HS-5 (cell line): ENCODE measurements at regions not wholly inside any gene's neighbourhood (a gene's known extent, or its start where the extent isn't known, plus 50 kb on each side); places are given as distances from the start of the nearest gene placed in this dataset.
"Not testable (repeated sequence)": the region's sequence is repeated elsewhere in the genome, so short reads cannot be mapped to it uniquely, and the experiment has no call there.

ENCODE experiments used
- DNase-seq: peaks from one replicate; pipeline ENCODE4 v3.0.0-alpha.2; 2012; ENCODE audit warnings: low read depth

- no peak for DNase-seq
Measured at GRCh38 chr6:72457738-72458137, 164.1 kb upstream of the KCNQ5 start.

DNA sequence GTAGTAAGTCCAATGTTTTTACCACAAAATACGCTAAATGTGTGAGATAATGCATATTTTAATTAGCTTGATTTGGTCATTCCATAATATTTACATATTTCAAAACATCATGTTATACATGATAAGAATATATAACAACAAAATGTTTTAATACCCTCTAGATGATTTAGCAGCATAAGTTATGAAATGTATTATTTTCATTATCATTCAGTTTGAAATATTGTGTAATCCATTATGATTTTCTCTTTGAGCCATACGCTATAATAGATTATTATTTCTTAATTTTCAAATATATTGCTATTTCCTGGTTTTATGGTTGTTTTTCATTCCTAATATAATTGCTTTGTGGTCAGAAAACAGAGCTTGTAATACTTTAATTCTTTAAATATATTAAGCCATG is 163.3 kb upstream of the KCNQ5 start:
- no peak for DNase-seq

DNA sequence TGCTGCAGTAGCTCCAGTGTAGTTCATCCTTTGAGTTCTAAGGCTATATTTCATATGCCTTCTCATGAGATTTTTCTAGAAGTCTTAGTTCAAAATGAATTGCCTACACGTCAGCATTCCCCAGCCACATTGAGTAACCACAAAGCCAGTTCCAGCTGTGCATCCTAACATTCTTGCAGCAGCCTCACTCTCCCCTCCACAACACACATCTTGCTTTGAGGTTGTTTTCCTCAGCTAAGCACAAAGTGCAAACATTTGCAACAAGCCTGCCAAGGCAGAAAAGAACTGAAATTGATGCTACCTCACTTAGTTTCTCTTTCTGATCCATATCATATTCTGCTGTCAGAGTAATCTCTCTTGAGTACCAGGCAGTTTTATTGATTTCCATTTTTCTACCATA is 160.7 kb upstream of the KCNQ5 start:
- DNase-seq = no peak

GRCh38 chr6:72464246-72464645 is 157.6 kb upstream of the KCNQ5 start:
- DNase-seq = no peak

- DNase-seq = peak; percentile 52
Measured at GRCh38 chr6:72464791-72465691, 156.8 kb upstream of the KCNQ5 start.

- DNase-seq = no peak
Measured at GRCh38 chr6:72466471-72466870, 155.4 kb upstream of the KCNQ5 start.

- no peak for DNase-seq
Measured at GRCh38 chr6:72466971-72467566, 154.8 kb upstream of the KCNQ5 start.

GRCh38 chr6:72469406-72469983 is 152.4 kb upstream of the KCNQ5 start:
- not testable (repeated sequence) for DNase-seq

- DNase-seq = no peak
Measured at GRCh38 chr6:72476051-72476450, 145.8 kb upstream of the KCNQ5 start.

GRCh38 chr6:72476646-72477045 is 145.2 kb upstream of the KCNQ5 start:
- no peak for DNase-seq

- DNase-seq = no peak
Measured at GRCh38 chr6:72495441-72495840, 126.4 kb upstream of the KCNQ5 start.

DNA sequence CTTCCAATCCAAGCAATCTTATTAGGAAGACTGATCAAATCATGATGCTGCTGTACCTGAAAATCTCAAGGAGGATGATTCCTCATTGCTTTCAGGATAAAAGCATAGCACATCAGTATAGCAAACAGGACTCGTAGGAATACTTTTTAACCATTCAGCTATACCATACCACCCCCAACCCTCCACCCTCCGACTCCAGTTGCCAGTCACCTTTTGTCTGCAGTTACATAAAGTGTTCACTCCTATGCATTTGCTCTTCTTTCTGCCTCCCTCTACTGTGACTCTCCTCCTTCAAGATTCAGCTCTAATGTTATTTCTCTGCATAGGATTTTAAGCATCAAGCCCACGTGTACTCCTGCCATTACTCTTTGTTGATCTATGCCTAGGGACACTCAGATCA is 124.7 kb upstream of the KCNQ5 start:
- no peak for DNase-seq

DNA sequence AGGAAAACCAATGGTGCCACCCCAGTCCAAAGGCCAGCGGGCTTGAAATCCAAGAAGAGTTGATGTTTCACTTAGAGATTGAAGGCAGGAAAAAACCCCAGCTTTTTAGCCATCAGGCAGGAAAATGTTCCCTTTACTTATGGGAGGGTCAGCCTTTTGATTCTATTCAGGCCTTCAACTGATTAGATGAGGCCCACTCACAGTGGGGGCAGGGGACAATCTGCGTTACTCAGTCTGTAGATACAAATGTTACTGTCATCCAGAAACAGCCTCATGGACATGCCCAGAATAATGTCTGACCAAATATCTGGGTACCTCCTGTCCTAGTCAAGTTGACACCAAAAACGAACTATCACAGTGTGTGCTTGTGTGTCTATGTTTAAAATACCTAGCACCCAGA is 121.2 kb upstream of the KCNQ5 start:
- DNase-seq = no peak

DNA sequence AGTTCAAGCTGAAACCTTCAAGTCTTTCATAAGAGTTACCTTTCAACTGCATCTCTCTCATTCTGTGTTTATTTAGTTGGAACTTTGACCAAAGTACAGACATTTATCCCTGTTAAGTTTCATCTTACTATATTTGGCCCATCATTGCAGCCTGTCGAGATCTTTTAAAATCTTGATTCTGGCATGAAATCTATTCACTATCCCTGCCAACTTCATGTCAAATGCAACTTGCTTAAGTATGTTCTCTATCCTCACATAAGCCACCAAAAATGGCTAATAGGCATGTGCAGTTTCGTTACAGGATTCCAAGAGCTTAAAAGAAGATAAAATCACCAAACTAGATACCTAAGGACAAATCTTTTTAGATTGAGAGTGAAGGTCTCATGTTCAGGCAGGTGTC is 117.5 kb upstream of the KCNQ5 start:
- DNase-seq = no peak

DNA sequence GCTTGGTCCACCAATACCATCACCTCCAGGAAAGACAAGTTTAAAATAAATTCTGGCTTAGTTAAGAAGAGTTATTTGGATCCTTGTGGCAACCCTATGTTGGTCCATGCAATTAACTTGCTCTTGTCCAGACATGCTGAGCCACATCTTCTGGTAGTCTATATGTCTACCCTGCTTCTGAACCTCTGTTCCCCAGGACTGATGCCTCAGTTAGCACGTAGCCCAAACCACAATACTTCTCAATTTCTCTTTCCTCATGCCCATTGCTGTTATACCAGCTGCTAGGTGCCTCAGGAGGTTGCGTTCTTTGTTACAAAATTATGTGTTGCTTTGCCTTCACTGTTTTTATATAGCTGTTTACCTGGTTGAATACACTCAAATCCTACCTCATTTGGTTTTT is 116.4 kb upstream of the KCNQ5 start:
- DNase-seq = no peak

GRCh38 chr6:72519871-72520270 is 102.0 kb upstream of the KCNQ5 start:
- no peak for DNase-seq

- no peak for DNase-seq
Measured at GRCh38 chr6:72521684-72522083, 100.2 kb upstream of the KCNQ5 start.

GRCh38 chr6:72522735-72523141 is 99.1 kb upstream of the KCNQ5 start:
- no peak for DNase-seq

DNA sequence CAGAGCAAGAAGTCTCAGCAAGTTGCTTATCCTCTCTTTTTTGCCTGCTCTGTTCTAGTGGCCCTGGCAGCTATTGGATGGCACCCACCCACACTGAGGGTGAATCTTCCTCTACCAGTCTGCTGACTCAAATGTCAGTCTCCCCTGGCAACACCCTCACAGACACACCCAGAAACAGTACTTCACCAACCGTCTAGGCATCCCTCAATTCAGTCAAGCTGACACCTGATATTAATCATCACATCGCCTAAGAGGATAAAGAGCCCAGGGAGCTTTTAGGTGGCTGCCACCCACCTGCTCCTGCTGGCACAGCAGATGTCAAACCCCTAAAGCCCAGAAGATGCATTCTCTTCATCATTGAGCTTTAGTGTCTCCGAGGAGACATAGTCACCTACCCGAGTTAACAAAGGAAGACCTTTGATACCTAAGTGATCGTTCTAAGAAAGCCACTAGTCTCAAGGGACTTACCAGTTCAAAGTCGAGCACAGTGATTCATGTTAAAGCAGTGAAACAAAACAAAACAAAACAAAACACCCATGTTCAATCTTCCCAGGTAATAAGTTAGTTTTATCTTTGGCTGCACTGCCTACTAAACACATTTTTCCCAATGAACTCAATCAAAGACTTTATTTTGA is 97.7 kb upstream of the KCNQ5 start:
- no peak for DNase-seq

GRCh38 chr6:72525821-72526510 is 95.9 kb upstream of the KCNQ5 start:
- DNase-seq = no peak

DNA sequence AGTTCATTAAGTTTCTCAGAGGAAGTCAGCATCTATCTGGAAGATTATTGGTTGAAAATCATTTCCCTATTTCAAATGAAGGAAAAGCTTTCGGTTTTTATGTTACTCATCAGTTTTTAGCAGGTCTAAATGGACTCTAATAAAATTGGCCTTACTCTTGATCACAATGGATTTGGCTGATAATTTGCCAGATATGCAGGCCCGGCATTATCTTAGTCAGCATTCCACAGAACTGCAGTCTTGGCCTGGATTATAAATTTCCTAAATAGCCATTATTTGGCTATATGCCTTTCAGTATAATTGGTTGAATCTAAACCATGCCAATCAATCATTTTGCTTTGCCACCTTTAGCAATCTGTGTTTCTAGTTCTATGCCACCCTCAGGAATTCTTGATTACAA is 91.7 kb upstream of the KCNQ5 start:
- no peak for DNase-seq

DNA sequence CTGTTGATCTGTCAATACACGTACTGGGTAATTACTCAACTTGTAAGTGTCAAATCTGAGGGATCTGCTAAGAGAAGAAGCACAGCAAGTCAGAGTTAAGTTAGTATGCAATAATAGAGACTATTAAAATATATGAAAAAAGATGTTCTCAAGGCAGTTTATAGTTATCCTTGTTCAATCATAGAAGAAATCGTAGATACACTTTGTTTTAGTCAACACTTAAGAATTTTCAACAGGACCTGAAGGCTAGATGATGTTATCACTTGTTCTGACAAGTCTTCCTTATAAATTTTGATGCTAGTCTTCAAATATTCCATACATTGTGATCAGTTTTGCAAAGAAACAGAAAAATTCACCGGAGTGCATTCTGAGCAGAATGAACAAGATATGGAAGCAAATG is 91.1 kb upstream of the KCNQ5 start:
- DNase-seq = no peak
